ENCODE measurements at regions not wholly inside any gene's neighbourhood (a gene's known extent, or its start where the extent isn't known, plus 50 kb on each side); places are given as distances from the start of the nearest gene placed in this dataset.

DNA sequence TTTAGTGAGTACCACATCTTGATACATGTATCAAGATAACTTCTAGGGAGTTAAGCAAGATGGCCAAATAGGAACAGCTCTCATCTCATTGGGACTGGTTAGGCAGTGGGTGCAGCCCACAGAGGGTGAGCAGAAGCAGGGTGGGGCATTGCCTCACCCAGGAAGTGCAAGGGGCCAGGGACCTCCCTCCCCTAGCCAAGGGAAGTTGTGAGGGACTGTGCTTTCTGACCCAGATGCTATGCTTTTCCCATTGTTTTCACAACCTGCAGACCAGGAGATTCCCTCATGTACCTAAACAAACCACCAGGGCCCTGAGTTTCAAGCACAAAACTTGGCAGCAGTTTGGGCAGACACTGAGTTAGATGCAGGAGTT is 665.0 kb upstream of the CBLB start:
- Histone ChIP-seq H3K4me3 (ENCODE audit: low read length) (no peak overlapping the region), H3K27ac (ENCODE audit: low read length) (no peak overlapping the region), H3K9me3 (ENCODE audit: control insufficient read depth, low read depth, low read length) (no peaks in the 10 kb centered on the region), H3K36me3 (ENCODE audit: control insufficient read depth, insufficient read depth, low read length) (no peaks in the 10 kb centered on the region), H3K27me3 (ENCODE audit: control insufficient read depth, insufficient read depth, low read length) (no peaks in the 10 kb centered on the region), H3K4me1 (ENCODE audit: control insufficient read depth, insufficient read depth, low read length) (no peaks in the 10 kb centered on the region)
- no peak for DNase-seq

DNA sequence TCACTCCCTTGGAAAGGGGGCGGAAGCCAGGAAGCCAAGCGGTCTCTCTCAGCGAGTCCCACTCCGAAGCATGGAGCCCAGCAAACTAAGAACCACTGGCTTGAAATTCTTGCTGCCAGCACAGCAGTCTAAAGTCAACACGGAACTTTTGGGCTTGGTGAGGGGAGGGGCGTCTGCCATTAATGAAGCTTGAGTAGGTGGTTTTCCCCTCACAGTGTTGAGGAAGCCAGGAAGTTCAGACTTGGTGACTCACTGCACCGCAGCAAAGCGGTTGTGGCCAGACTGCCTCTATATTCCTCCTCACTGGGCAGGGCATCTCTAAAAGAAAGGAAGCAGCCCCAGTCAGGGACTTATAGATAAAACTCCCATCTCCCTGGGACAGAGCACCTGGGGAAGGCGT is 665.4 kb upstream of the CBLB start:
- no peaks in the 10 kb centered on the region for H3K4me1 ChIP-seq (ENCODE audit: control insufficient read depth, insufficient read depth, low read length)
- no CpG with 5 or more reads among the region's 9 CpGs for WGBS (ENCODE audit: insufficient coverage, low lambda C conversion rate)

DNA sequence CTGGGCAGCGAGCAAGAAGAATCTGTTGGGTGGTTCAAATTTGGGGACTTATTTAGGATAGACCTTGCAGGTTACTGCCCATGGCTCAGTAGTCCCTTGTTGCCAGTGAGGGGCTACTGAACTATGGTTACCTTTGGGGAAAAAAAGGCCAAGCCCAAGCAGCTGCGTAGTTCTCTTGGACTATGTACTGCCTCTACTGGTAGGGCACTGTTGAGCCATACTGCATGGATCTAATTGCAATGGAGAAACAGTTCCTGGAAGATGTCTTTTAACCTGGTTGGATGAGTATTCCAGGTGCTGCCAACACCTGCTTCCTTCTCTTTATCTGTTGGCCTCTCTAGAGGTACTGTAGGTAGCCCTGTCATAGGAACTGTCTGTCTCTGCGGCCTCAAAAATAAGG is 671.9 kb upstream of the CBLB start:
- Histone ChIP-seq H3K9me3 (ENCODE audit: control insufficient read depth, low read depth, low read length) (no peaks in the 10 kb centered on the region), H3K36me3 (ENCODE audit: control insufficient read depth, insufficient read depth, low read length) (no peaks in the 10 kb centered on the region), H3K27ac (ENCODE audit: low read length) (no peak overlapping the region), H3K4me1 (ENCODE audit: control insufficient read depth, insufficient read depth, low read length) (no peaks in the 10 kb centered on the region), H3K27me3 (ENCODE audit: control insufficient read depth, insufficient read depth, low read length) (no peaks in the 10 kb centered on the region), H3K4me3 (ENCODE audit: low read length) (no peak overlapping the region)
- no peak for DNase-seq
- no CpG with 5 or more reads among the region's 3 CpGs for WGBS (ENCODE audit: insufficient coverage, low lambda C conversion rate)

More for the DNA sequence above, 665.4 kb upstream of the CBLB start:
- H3K4me3 ChIP-seq (ENCODE audit: low read length), result no peak overlapping the region
- DNase-seq, result no peak
- H3K36me3 ChIP-seq (ENCODE audit: control insufficient read depth, insufficient read depth, low read length), result no peaks in the 10 kb centered on the region
- H3K27ac ChIP-seq (ENCODE audit: low read length), result no peak overlapping the region
- no peaks in the 10 kb centered on the region for H3K9me3 ChIP-seq (ENCODE audit: control insufficient read depth, low read depth, low read length)
- H3K27me3 ChIP-seq (ENCODE audit: control insufficient read depth, insufficient read depth, low read length), result no peaks in the 10 kb centered on the region

DNA sequence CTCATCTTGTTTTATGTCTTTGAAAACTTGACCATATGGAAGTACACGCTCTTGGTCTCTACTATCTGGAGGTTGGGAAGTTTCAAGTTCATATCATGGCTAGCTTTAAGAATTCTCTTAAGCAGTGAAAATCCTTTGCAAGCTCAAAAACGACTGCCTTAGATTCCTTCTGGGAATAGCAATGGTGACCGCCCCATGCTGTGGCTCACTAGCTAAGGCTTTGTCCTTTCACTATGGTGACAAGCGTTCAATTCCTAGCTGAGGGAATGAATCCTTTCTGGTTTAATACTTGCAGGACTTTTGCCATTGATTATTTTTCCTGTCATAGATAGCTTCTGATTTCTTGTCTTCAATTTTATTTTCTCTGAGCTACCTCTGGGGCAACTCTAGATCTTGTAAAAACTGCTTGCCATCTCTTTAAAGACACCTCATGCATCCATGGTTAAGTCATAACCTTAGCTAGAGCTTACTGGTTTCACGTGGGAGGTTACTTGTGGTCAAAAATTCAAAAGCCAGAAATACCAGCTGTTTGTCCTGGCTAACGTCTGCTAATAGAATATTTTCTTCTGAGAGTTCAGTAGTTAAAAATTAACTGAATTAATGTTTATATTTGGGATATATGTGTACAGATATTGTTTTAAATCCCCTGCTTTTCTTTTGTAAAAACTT is 673.4 kb upstream of the CBLB start:
- DNase-seq, result no peak
- no peaks in the 10 kb centered on the region for H3K27me3 ChIP-seq (ENCODE audit: control insufficient read depth, insufficient read depth, low read length)
- no peaks in the 10 kb centered on the region for H3K36me3 ChIP-seq (ENCODE audit: control insufficient read depth, insufficient read depth, low read length)
- H3K9me3 ChIP-seq (ENCODE audit: control insufficient read depth, low read depth, low read length), result no peaks in the 10 kb centered on the region
- H3K4me1 ChIP-seq (ENCODE audit: control insufficient read depth, insufficient read depth, low read length), result no peaks in the 10 kb centered on the region
- no peak overlapping the region for H3K4me3 ChIP-seq (ENCODE audit: low read length)
- no peak overlapping the region for H3K27ac ChIP-seq (ENCODE audit: low read length)
- WGBS (ENCODE audit: insufficient coverage, low lambda C conversion rate), result no CpG with 5 or more reads among the region's 6 CpGs

DNA sequence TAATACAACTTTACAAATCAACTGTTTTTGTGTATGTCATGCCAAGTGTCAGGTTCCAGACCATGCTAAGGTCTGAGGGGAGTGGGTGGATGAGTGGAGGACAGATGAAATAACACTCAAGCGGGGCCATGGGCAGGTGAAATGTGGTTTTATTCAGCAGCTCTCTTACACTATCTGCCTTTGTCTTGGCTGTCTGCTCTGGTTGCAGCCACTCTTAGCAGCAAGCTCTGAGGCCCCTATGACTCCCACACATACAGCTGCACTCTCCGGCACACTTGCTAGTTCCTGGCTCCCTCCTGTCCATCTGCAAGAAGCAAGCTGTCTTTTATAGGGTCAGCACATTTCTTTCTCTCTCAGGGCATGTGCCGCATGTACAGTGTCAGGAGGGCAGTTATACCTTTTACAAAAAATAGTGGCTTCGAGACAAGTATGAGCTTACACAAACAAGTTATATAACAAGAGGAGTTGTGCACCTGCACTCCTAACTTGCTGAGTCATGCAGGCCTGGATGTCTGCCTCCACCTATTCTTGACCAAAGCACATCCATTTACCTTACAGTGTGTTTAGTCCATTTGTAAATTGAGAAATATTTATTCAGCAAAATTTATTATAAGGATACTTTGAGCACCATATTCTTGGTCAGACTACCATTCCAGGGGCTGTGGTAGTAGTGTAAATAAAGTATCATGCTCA is 683.7 kb upstream of the CBLB start:
- Histone ChIP-seq H3K9me3 (ENCODE audit: control insufficient read depth, low read depth, low read length) (no peaks in the 10 kb centered on the region), H3K4me3 (ENCODE audit: low read length) (no peak overlapping the region), H3K36me3 (ENCODE audit: control insufficient read depth, insufficient read depth, low read length) (no peaks in the 10 kb centered on the region), H3K4me1 (ENCODE audit: control insufficient read depth, insufficient read depth, low read length) (no peaks in the 10 kb centered on the region), H3K27me3 (ENCODE audit: control insufficient read depth, insufficient read depth, low read length) (no peaks in the 10 kb centered on the region), H3K27ac (ENCODE audit: low read length) (no peak overlapping the region)
- no CpG with 5 or more reads among the region's 4 CpGs for WGBS (ENCODE audit: insufficient coverage, low lambda C conversion rate)
- no peak for DNase-seq

DNA sequence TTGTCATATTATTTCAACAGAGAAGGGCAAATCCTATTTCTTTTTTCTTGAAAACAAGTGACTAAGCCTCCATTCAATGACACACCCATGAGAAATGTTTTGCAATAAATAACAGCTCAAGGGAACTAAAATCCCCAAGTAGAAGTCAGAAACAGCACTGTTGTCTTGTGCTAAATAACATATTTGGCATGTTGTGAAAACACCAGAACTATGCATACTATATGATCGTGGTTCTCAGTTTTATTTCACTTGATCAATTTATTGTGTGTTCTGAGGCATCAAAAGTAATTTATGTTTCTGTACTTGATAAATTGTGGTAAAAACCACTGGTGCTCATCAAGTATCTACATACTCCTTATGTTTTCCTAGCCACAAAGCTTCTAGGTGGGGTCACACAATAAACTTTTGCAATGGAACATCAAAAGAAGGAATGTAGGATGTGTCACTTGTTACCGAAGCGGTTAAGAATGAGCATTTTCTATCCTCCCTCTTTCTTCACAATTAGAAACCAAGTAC is 691.7 kb upstream of the CBLB start:
- DNase-seq, result no peak
- H3K36me3 ChIP-seq (ENCODE audit: control insufficient read depth, insufficient read depth, low read length), result no peaks in the 10 kb centered on the region
- no peaks in the 10 kb centered on the region for H3K27me3 ChIP-seq (ENCODE audit: control insufficient read depth, insufficient read depth, low read length)
- no peaks in the 10 kb centered on the region for H3K9me3 ChIP-seq (ENCODE audit: control insufficient read depth, low read depth, low read length)
- no peaks in the 10 kb centered on the region for H3K4me1 ChIP-seq (ENCODE audit: control insufficient read depth, insufficient read depth, low read length)
- H3K27ac ChIP-seq (ENCODE audit: low read length), result no peak overlapping the region
- no CpG with 5 or more reads among the region's 3 CpGs for WGBS (ENCODE audit: insufficient coverage, low lambda C conversion rate)
- H3K4me3 ChIP-seq (ENCODE audit: low read length), result no peak overlapping the region

DNA sequence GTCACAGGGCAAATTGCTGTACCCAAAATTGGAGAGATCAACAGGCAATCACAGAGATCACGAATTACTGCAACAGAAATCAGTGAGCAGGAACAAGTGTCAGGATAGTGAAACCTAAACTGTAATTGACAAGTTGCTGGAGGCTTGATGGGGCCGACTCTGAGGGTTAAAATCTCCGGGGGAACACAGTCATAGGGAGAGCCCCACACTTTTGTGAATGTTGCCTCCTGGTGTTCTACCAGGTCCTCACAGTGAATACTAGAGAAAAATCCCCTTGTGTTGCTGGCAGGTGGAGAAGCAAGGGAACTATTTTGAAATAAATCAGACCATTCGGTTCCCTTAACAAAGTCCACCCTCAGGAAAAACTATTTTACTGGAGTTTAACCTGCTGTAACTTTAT is 697.5 kb upstream of the CBLB start:
- H3K27ac ChIP-seq (ENCODE audit: low read length), result no peak overlapping the region
- no peaks in the 10 kb centered on the region for H3K9me3 ChIP-seq (ENCODE audit: control insufficient read depth, low read depth, low read length)
- H3K36me3 ChIP-seq (ENCODE audit: control insufficient read depth, insufficient read depth, low read length), result no peaks in the 10 kb centered on the region
- no peaks in the 10 kb centered on the region for H3K27me3 ChIP-seq (ENCODE audit: control insufficient read depth, insufficient read depth, low read length)
- DNase-seq, result no peak
- no peak overlapping the region for H3K4me3 ChIP-seq (ENCODE audit: low read length)
- WGBS (ENCODE audit: insufficient coverage, low lambda C conversion rate), result no CpG with 5 or more reads among the region's 4 CpGs
- H3K4me1 ChIP-seq (ENCODE audit: control insufficient read depth, insufficient read depth, low read length), result no peaks in the 10 kb centered on the region

DNA sequence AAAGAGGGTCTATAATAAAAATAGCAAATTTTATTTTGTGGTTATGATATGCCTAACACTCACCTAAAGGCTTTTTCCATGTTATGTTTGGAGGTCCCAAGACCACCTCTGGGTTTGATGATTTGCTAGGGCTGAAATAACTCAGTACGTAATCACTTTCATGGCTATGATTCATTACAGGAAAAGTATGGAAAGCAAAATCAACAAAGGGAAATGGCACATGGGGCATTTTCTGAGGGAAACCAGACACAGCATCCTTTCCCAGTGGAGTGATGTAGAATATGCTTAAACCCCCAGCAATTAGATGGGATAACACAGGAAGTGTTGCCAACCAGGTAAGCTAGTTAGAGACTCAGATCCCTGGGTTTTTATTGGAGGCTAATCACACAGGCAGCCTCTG is 701.6 kb upstream of the CBLB start:
- Histone ChIP-seq H3K9me3 (ENCODE audit: control insufficient read depth, low read depth, low read length) (no peaks in the 10 kb centered on the region), H3K4me1 (ENCODE audit: control insufficient read depth, insufficient read depth, low read length) (no peaks in the 10 kb centered on the region), H3K4me3 (ENCODE audit: low read length) (no peak overlapping the region), H3K27ac (ENCODE audit: low read length) (no peak overlapping the region), H3K27me3 (ENCODE audit: control insufficient read depth, insufficient read depth, low read length) (no peaks in the 10 kb centered on the region), H3K36me3 (ENCODE audit: control insufficient read depth, insufficient read depth, low read length) (no peaks in the 10 kb centered on the region)
- DNase-seq, result no peak
- WGBS (ENCODE audit: insufficient coverage, low lambda C conversion rate), result no CpG with 5 or more reads among the region's 1 CpG

DNA sequence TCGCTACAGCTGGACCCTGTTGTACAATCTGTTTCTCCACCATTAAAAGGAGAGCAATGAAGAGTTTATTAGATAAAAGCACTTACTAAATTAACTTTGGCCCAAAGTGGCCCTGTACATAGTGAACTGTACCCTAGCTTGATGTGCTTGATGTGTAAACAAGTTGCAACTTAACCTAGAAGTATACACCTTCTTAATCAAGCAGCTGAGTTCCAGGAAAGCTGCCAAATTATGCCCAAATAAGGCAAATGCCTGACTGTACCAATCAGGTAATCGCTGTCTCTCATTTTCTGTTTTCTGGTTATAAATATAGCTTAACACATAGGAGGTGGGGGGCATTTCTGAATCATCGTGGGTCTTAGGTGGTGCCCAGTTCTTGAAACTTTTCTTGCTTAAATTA is 704.8 kb upstream of the CBLB start:
- Histone ChIP-seq H3K27ac (ENCODE audit: low read length) (no peak overlapping the region), H3K4me3 (ENCODE audit: low read length) (no peak overlapping the region), H3K4me1 (ENCODE audit: control insufficient read depth, insufficient read depth, low read length) (no peaks in the 10 kb centered on the region), H3K27me3 (ENCODE audit: control insufficient read depth, insufficient read depth, low read length) (no peaks in the 10 kb centered on the region), H3K36me3 (ENCODE audit: control insufficient read depth, insufficient read depth, low read length) (no peaks in the 10 kb centered on the region), H3K9me3 (ENCODE audit: control insufficient read depth, low read depth, low read length) (no peaks in the 10 kb centered on the region)
- DNase-seq, result no peak
- no CpG with 5 or more reads among the region's 3 CpGs for WGBS (ENCODE audit: insufficient coverage, low lambda C conversion rate)

DNA sequence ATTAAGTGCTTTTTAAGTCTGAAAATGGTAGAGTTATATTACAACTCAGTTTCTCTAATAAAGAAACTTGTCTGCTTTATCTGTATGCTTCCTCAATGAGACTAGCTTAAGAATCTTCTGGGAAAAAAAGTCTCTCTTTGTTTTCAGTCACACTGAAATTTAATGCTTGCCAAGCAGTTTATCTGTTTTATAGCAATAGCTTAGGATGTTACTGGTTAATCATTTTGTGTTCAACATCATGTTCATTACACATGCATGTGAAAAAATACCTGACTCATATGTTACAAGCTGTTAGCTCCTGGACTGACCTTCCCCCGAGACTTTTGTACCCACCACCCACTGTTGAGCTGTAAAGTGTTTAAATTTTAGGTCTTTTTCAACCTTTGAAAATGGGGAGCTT is 706.2 kb upstream of the CBLB start:
- H3K4me3 ChIP-seq (ENCODE audit: low read length), result no peak overlapping the region
- H3K27me3 ChIP-seq (ENCODE audit: control insufficient read depth, insufficient read depth, low read length), result no peaks in the 10 kb centered on the region
- no peak for DNase-seq
- no peaks in the 10 kb centered on the region for H3K9me3 ChIP-seq (ENCODE audit: control insufficient read depth, low read depth, low read length)
- H3K4me1 ChIP-seq (ENCODE audit: control insufficient read depth, insufficient read depth, low read length), result no peaks in the 10 kb centered on the region
- WGBS (ENCODE audit: insufficient coverage, low lambda C conversion rate), result 100% methylated on average over 1 of the region's 1 CpG
- no peaks in the 10 kb centered on the region for H3K36me3 ChIP-seq (ENCODE audit: control insufficient read depth, insufficient read depth, low read length)
- H3K27ac ChIP-seq (ENCODE audit: low read length), result no peak overlapping the region

DNA sequence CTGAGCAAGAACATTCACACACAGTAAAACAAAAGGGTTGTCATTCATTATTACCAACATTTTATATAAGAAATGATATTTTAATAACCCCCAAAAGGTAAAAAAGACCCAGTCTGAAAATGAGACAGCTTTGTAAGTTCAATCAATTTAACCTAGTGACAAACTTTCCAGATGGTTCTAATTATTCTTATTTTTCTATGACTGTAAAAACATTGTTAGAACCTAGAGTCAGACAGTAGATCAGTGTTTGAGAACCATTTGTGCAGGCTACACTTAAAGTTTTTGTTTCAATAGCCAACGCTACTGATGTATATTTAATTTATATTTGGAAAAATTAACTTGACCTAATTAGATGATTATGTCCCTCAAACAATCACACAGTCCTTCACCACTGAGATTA is 708.4 kb upstream of the CBLB start:
- Histone ChIP-seq H3K4me1 (ENCODE audit: control insufficient read depth, insufficient read depth, low read length) (no peaks in the 10 kb centered on the region), H3K36me3 (ENCODE audit: control insufficient read depth, insufficient read depth, low read length) (no peaks in the 10 kb centered on the region), H3K27me3 (ENCODE audit: control insufficient read depth, insufficient read depth, low read length) (no peaks in the 10 kb centered on the region), H3K27ac (ENCODE audit: low read length) (no peak overlapping the region), H3K4me3 (ENCODE audit: low read length) (no peak overlapping the region), H3K9me3 (ENCODE audit: control insufficient read depth, low read depth, low read length) (no peaks in the 10 kb centered on the region)
- WGBS (ENCODE audit: insufficient coverage, low lambda C conversion rate), result 100% methylated on average over 1 of the region's 1 CpG
- DNase-seq, result no peak
